Astrocyte (in vitro differentiated cells and primary cell): ENCODE measurements at regions not wholly inside any gene's neighbourhood (a gene's known extent, or its start where the extent isn't known, plus 50 kb on each side); places are given as distances from the start of the nearest gene placed in this dataset.

Source experiments
- CTCF ChIP-seq: IDR thresholded peaks from 2 replicates; pipeline ENCODE4 v1.5.1; 2011; ENCODE audit warnings: low read depth, mild to moderate bottlenecking, inconsistent platforms, low read length, moderate library complexity; ENCODE audit not compliant: insufficient read depth
- EZH2 ChIP-seq: IDR thresholded peaks from 2 replicates; pipeline ENCODE4 v1.6.1; 2012; ENCODE audit warnings: mild to moderate bottlenecking, low read length, inconsistent platforms; ENCODE audit not compliant: insufficient read depth

GRCh38 chr3:106104078-106104477, 235.3 kb upstream of the CBLB start:
- TF ChIP-seq CTCF: no peak
- no peak for TF ChIP-seq EZH2
